ENCODE measurements at regions not wholly inside any gene's neighbourhood (a gene's known extent, or its start where the extent isn't known, plus 50 kb on each side); places are given as distances from the start of the nearest gene placed in this dataset.
A peak's percentile ranks its signal among the peaks of the same experiment; 100 is the strongest.

GRCh38 chr10:3926675-3927525, 141.9 kb upstream of the KLF6 start (continued):
- no peak for TF ChIP-seq CAMTA2 (CRISPR knock-in tag; conservative IDR thresholded peaks at IDR 0.05)
- TF ChIP-seq ZNF445 (CRISPR knock-in tag; IDR thresholded peaks at IDR 0.05; ENCODE audit: low read depth) = no peak
- TF ChIP-seq, protein P1, sequence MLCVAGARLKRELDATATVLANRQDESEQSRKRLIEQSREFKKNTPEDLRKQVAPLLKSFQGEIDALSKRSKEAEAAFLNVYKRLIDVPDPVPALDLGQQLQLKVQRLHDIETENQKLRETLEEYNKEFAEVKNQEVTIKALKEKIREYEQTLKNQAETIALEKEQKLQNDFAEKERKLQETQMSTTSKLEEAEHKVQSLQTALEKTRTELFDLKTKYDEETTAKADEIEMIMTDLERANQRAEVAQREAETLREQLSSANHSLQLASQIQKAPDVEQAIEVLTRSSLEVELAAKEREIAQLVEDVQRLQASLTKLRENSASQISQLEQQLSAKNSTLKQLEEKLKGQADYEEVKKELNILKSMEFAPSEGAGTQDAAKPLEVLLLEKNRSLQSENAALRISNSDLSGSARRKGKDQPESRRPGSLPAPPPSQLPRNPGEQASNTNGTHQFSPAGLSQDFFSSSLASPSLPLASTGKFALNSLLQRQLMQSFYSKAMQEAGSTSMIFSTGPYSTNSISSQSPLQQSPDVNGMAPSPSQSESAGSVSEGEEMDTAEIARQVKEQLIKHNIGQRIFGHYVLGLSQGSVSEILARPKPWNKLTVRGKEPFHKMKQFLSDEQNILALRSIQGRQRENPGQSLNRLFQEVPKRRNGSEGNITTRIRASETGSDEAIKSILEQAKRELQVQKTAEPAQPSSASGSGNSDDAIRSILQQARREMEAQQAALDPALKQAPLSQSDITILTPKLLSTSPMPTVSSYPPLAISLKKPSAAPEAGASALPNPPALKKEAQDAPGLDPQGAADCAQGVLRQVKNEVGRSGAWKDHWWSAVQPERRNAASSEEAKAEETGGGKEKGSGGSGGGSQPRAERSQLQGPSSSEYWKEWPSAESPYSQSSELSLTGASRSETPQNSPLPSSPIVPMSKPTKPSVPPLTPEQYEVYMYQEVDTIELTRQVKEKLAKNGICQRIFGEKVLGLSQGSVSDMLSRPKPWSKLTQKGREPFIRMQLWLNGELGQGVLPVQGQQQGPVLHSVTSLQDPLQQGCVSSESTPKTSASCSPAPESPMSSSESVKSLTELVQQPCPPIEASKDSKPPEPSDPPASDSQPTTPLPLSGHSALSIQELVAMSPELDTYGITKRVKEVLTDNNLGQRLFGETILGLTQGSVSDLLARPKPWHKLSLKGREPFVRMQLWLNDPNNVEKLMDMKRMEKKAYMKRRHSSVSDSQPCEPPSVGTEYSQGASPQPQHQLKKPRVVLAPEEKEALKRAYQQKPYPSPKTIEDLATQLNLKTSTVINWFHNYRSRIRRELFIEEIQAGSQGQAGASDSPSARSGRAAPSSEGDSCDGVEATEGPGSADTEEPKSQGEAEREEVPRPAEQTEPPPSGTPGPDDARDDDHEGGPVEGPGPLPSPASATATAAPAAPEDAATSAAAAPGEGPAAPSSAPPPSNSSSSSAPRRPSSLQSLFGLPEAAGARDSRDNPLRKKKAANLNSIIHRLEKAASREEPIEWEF (CRISPR knock-in tag; IDR thresholded peaks at IDR 0.05) = no peak
- no peak for TF ChIP-seq ZNF444 (CRISPR knock-in tag; IDR thresholded peaks at IDR 0.05)
- TF ChIP-seq ELF4 (CRISPR knock-in tag; IDR thresholded peaks at IDR 0.05) = no peak
- no peak for TF ChIP-seq TAF15 (IDR thresholded peaks at IDR 0.05; ENCODE audit: low read depth, low read length)
- TF ChIP-seq MTA2 (IDR thresholded peaks at IDR 0.05; ENCODE audit: low read depth) = peak; percentile 90
- TF ChIP-seq ERF (CRISPR knock-in tag; IDR thresholded peaks at IDR 0.05) = no peak
- TF ChIP-seq MAFK (IDR thresholded peaks at IDR 0.05; ENCODE audit: low read length) = no peak
- no peak for TF ChIP-seq ELK1 (CRISPR knock-in tag; IDR thresholded peaks at IDR 0.05)
- TF ChIP-seq ZEB2 (IDR thresholded peaks at IDR 0.05) = peak; percentile 77
- TF ChIP-seq MAZ (CRISPR knock-in tag; conservative IDR thresholded peaks at IDR 0.05 in 1 of 2, IDR thresholded peaks at IDR 0.05 in 1 of 2) = peak in 1 of 2 experiments; percentile 80; a peak in 2 of 4 replicates
- TF ChIP-seq ZNF12 (CRISPR knock-in tag; IDR thresholded peaks at IDR 0.05) = no peak
- TF ChIP-seq CBFA2T2 (conservative IDR thresholded peaks at IDR 0.05) = peak; percentile 86
- TF ChIP-seq POLR2G (IDR thresholded peaks at IDR 0.05; ENCODE audit: low read depth, low read length) = no peak
- no peak for TF ChIP-seq NFATC3 (IDR thresholded peaks at IDR 0.05)
- TF ChIP-seq, protein P2, sequence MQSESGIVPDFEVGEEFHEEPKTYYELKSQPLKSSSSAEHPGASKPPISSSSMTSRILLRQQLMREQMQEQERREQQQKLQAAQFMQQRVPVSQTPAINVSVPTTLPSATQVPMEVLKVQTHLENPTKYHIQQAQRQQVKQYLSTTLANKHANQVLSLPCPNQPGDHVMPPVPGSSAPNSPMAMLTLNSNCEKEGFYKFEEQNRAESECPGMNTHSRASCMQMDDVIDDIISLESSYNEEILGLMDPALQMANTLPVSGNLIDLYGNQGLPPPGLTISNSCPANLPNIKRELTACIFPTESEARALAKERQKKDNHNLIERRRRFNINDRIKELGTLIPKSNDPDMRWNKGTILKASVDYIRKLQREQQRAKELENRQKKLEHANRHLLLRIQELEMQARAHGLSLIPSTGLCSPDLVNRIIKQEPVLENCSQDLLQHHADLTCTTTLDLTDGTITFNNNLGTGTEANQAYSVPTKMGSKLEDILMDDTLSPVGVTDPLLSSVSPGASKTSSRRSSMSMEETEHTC (IDR thresholded peaks at IDR 0.05) = no peak
- 0 out of 2 replicates have a peak, but pooled peaks have one; percentile 57 for TF ChIP-seq GATAD2A (IDR thresholded peaks at IDR 0.05)
- TF ChIP-seq, protein P3, sequence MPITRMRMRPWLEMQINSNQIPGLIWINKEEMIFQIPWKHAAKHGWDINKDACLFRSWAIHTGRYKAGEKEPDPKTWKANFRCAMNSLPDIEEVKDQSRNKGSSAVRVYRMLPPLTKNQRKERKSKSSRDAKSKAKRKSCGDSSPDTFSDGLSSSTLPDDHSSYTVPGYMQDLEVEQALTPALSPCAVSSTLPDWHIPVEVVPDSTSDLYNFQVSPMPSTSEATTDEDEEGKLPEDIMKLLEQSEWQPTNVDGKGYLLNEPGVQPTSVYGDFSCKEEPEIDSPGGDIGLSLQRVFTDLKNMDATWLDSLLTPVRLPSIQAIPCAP (CRISPR knock-in tag; IDR thresholded peaks at IDR 0.05; ENCODE audit: borderline replicate concordance) = no peak
- TF ChIP-seq NFIC (IDR thresholded peaks at IDR 0.05) = peak; percentile 60
- peak; percentile 42; the same call in 1 of the 2 replicates for TF ChIP-seq EGR1 (conservative IDR thresholded peaks at IDR 0.05)
- peak; percentile 94 to 95 for TF ChIP-seq KDM1A (IDR thresholded peaks at IDR 0.05)

Measured in K562 (cell line).